Body of pancreas (tissue), 4 donors: ENCODE measurements at regions not wholly inside any gene's neighbourhood (a gene's known extent, or its start where the extent isn't known, plus 50 kb on each side); places are given as distances from the start of the nearest gene placed in this dataset.

Experiments
- ATAC-seq: fragments of 150-250 bp; one replicate; pipeline ENCODE4 v1.9.1; 2016
- DNase-seq, 4 donors: peaks; one replicate each; pipeline ENCODE4 v3.0.0-alpha.2; 2019
- H3K27ac ChIP-seq, 4 donors: fragments of 200-600 bp; sonication (generic); 1 replicate in 3 of 4; 2 replicates in 1 of 4; pipeline versions ENCODE4 v1.5.1 to v1.6.1; 2016 to 2019; ENCODE audit warnings: mild to moderate bottlenecking in 1 of 4, mixed read lengths in 1 of 4, moderate library complexity in 1 of 4
- H3K27me3 ChIP-seq, 2 donors: fragments of 200-600 bp; sonication (generic); one replicate each; pipeline ENCODE4 v1.6.0; 2016; ENCODE audit warnings: mild to moderate bottlenecking in 1 of 2
- H3K36me3 ChIP-seq, 2 donors: fragments of 200-600 bp; sonication (generic); replicated peaks in 1 of 2; 2 replicates each; pipeline ENCODE4 v1.5.1; 2016; ENCODE audit warnings: low read depth in 2 of 2; ENCODE audit not compliant: insufficient read depth in 1 of 2
- H3K4me1 ChIP-seq: fragments of 200-600 bp; sonication (generic); one replicate; pipeline ENCODE4 v1.6.0; 2016
- H3K4me3 ChIP-seq, 2 donors: fragments of 200-600 bp; sonication (generic); 1 replicate in 1 of 2; 2 replicates in 1 of 2; pipeline ENCODE4 v1.5.1; 2016 to 2019
- H3K9me3 ChIP-seq, 3 donors: fragments of 200-600 bp; sonication (generic); 1 replicate in 2 of 3; 2 replicates in 1 of 3; pipeline ENCODE4 v1.5.1; 2016
- CTCF ChIP-seq, 7 experiments: fragments of 450-650 bp in 4 of 7; fragments of 200-600 bp in 3 of 7; sonication (generic) in 3 of 7; IDR thresholded peaks; one replicate each; pipeline ENCODE4 v1.5.1; 2016 to 2019; ENCODE audit warnings: antibody characterized with exemption in 7 of 7
- POLR2A ChIP-seq, 3 donors: fragments of 450-650 bp; IDR thresholded peaks; one replicate each; pipeline ENCODE4 v1.6.1; 2016; ENCODE audit warnings: antibody characterized with exemption in 3 of 3, mild to moderate bottlenecking in 2 of 3
- WGBS, 2 donors: methylation state at CpG; one replicate each; pipeline ENCODE4 v1.1.5; 2017; 5-methylcytosine and 5-hydroxymethylcytosine counted together
- intact Hi-C: fragments of 100-400 bp; cut with DNase I; formaldehyde crosslinking; loops from one replicate; pipeline ENCODE4 v1.15.1; 2023

- intact Hi-C loops, result no loop called here
- H3K4me1 ChIP-seq, result no peaks in the 10 kb centered on the region
- H3K4me3 ChIP-seq, result no peak overlapping the region
- H3K36me3 ChIP-seq, result no peaks in the 10 kb centered on the region
- ATAC-seq (no peak), DNase-seq (no peak)
- TF ChIP-seq CTCF (IDR thresholded peaks at IDR 0.05) (no peak), POLR2A (IDR thresholded peaks at IDR 0.05) (no peak)
- no peak overlapping the region for H3K27ac ChIP-seq
- WGBS, 2 donors, result 84 to 86% methylated on average over 5 to 6 of the region's 6 CpGs
- H3K27me3 ChIP-seq, result no peaks in the 10 kb centered on the region
- H3K9me3 ChIP-seq, result no peaks in the 10 kb centered on the region
Measured at GRCh38 chr3:124383846-124384466, 346.3 kb upstream of the UMPS start.

GRCh38 chr3:124384527-124384926 lies 345.7 kb upstream of the UMPS start:
- TF ChIP-seq CTCF (IDR thresholded peaks at IDR 0.05) (no peak), POLR2A (IDR thresholded peaks at IDR 0.05) (no peak)
- no peaks in the 10 kb centered on the region for H3K36me3 ChIP-seq
- intact Hi-C loops, result no loop called here
- no peak for DNase-seq
- 96 to 98% methylated on average over 14 to 17 of the region's 19 CpGs for WGBS, 2 donors
- no peaks in the 10 kb centered on the region for H3K27me3 ChIP-seq
- no peaks in the 10 kb centered on the region for H3K9me3 ChIP-seq
- H3K27ac ChIP-seq, result no peak overlapping the region
- ATAC-seq, result no peak
- H3K4me1 ChIP-seq, result no peaks in the 10 kb centered on the region
- no peak overlapping the region for H3K4me3 ChIP-seq

- H3K9me3 ChIP-seq, result no peaks in the 10 kb centered on the region
- intact Hi-C loops, result no loop called here
- ATAC-seq (no peak), DNase-seq (no peak)
- 87 to 92% methylated on average over 2 of the region's 2 CpGs for WGBS, 2 donors
- H3K36me3 ChIP-seq, result no peaks in the 10 kb centered on the region
- H3K27me3 ChIP-seq, result no peaks in the 10 kb centered on the region
- H3K4me3 ChIP-seq, result no peak overlapping the region
- TF ChIP-seq POLR2A (IDR thresholded peaks at IDR 0.05) (no peak), CTCF (IDR thresholded peaks at IDR 0.05) (no peak)
- no peaks in the 10 kb centered on the region for H3K4me1 ChIP-seq
- H3K27ac ChIP-seq, result no peak overlapping the region
Measured at GRCh38 chr3:124385996-124386395, 344.3 kb upstream of the UMPS start.

- WGBS, 2 donors, result 37 to 66% methylated on average over 4 of the region's 4 CpGs
- intact Hi-C loops, result no loop called here
- H3K9me3 ChIP-seq, result no peaks in the 10 kb centered on the region
- H3K4me1 ChIP-seq, result no peaks in the 10 kb centered on the region
- H3K27me3 ChIP-seq, result no peaks in the 10 kb centered on the region
- TF ChIP-seq POLR2A (IDR thresholded peaks at IDR 0.05) (no peak), CTCF (IDR thresholded peaks at IDR 0.05) (no peak)
- H3K4me3 ChIP-seq, result no peak overlapping the region
- no peak overlapping the region for H3K27ac ChIP-seq
- H3K36me3 ChIP-seq, result no peaks in the 10 kb centered on the region
- ATAC-seq, result no peak
- no peak for DNase-seq
Measured at GRCh38 chr3:124386996-124387595, 343.2 kb upstream of the UMPS start.

- 93 to 95% methylated on average over 3 of the region's 3 CpGs for WGBS, 2 donors
- intact Hi-C loops, result no loop called here
- H3K9me3 ChIP-seq, result no peaks in the 10 kb centered on the region
- no peaks in the 10 kb centered on the region for H3K4me1 ChIP-seq
- no peak for ATAC-seq
- TF ChIP-seq POLR2A (IDR thresholded peaks at IDR 0.05) (no peak), CTCF (IDR thresholded peaks at IDR 0.05) (no peak)
- H3K27me3 ChIP-seq, result no peaks in the 10 kb centered on the region
- H3K4me3 ChIP-seq, result no peak overlapping the region
- no peaks in the 10 kb centered on the region for H3K36me3 ChIP-seq
- DNase-seq, result no peak
- H3K27ac ChIP-seq, result no peak overlapping the region
Measured at GRCh38 chr3:124391774-124392173, 338.5 kb upstream of the UMPS start.
